Stimulated activated CD8-positive, alpha-beta memory T cell treated with anti-CD3 and anti-CD28 coated beads, Interleukin-4, amount 100 ng/mL, for 4 hours (primary cell): ENCODE measurements at regions not wholly inside any gene's neighbourhood (a gene's known extent, or its start where the extent isn't known, plus 50 kb on each side); places are given as distances from the start of the nearest gene placed in this dataset.

ENCODE experiments used
- DNase-seq, 2 donors: peaks; one replicate each; pipeline ENCODE4 v3.0.0-alpha.2; 2020; ENCODE audit warnings: low read depth in 2 of 2, low spot score in 1 of 2

DNA sequence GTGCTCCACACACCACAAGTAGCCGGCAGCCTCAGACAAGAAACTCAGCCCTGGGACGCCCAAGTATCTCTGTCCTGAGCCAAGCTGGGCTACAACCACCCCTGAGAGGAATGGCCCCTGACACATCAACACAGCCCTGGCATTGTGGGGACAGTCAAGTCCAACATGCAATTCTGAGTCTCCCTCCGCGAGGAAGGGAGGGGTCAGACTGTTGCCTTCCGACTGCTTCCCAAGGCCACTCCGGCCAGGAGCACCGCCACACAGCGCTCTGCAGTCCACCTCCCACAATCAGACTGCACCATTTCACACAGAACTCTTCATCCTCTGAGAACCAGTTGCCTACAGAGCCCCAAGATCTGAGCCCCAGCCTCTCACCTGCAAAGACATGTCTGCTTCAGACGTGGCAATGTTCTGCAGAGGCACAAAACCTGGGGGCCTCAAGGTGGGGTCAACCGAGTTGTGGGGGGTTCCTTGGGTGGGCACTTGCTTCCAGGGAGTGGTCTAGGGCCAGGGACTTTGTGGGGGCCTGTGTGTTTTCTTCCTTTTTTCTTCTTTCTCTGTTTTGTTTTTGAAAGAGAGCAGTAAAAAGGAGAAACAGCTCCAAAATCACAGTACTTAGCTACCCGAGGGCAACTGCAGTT lies 76.7 kb upstream of the SALL3 start:
- no peak for DNase-seq

DNA sequence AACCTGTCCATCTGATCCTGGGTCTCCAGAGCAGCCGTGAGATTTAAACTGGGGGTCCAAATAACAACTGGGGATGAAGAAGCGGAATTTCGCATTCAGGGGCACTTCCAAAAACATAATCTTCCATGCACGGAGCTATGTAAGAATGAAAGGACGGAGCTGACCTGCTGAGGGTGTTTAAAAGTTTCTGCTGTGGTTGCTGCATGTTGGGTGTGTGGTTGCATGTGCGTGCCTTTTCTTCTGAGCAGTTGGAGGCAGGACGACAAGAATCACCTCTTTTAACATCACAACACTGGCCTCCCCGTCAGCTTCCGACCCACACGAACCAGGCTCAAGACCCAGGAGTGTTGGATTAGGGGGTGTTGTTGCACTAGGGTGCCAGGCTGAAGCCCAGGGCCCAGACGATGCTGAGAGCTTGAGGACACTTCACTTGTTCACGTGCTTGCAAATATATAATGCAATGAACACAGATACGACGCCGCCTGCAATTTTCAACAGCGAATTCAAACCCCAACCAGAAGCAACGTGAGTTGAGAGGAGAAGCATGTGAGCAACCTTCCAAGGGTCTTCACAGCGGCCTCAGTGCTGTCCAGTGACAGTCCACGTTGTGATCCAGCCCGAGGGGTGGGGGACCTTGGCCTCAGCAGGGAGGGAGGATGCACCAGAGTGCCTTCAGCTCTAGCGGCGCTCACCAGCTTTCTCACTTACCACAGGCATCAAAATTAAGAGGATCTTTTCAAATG lies 76.0 kb upstream of the SALL3 start:
- no peak for DNase-seq

DNA sequence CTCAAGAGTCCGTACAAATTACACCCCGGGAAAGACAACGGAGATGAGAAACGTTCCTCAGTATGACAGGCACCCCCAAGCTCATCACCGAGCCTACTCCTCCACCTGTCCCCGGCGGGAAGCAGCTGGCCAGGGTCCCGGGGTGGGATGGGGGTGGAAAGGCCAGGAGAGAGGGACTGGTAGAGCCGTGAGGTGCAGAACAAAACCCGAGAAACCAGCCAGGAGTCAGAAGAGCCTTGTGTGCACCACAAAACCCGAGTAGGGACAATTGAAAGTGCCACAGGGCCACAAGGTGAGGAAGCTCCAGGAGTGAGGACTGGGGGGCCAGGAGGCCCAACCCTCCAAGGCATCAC lies 75.5 kb upstream of the SALL3 start:
- no peak for DNase-seq

DNA sequence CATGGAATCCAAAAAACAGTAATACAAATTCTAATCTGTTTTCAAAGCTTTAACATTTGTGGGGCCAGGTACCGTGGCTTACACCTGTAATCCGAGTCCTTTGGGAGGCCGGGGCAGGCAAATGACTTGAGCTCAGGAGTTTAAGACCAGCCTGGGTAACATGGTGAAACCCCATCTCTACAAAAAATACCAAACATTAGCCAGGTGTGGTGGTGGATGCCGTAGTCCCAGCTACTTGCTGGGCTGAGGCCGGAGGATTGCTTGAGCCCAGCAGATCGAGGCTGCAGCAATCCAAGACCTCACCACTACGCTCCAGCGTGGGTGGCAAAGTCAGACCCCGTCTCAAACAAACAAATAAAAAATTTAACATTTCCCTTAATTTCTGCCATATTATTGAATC lies 74.3 kb upstream of the SALL3 start:
- DNase-seq = no peak

- no peak for DNase-seq
Observed at GRCh38 chr18:78906066-78906465, 73.6 kb upstream of the SALL3 start.

DNA sequence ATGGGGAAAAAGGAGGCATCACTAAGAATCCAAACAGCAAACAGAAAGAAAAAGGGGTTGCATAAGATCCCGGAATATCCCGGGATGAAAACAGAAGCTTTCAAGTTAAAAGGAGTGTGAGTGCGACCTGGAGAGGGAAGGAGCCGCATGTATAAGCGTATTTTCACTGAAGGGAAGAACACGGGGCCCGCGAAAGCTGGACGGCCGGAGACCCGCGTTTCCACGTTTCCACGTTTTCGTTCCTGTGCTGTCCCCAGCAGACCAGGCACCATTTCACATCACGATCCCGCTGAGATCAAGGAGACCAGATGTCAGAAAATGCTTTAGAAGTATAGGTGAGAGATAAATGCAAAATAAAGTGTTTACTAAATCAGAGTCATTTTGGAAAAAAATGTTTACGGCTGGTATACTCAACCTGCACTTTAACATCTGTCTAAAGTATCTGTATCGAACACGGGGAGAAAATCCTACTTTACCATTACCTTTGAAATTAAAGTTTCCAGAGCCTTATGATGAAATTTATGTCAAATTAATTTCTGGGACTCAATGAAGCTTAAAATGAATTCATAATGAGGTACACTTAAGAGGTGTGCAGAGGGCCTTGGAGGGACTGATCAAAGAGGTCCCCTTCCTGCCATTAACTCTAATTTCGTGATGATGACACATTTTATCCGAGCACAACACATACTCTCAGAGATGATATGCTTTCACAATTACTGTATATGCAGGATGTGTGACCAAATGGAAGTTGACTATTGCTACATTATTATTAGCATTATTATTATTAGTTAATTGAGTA lies 71.0 kb upstream of the SALL3 start:
- DNase-seq = no peak

GRCh38 chr18:78911751-78912283 lies 67.8 kb upstream of the SALL3 start:
- DNase-seq = no peak

DNA sequence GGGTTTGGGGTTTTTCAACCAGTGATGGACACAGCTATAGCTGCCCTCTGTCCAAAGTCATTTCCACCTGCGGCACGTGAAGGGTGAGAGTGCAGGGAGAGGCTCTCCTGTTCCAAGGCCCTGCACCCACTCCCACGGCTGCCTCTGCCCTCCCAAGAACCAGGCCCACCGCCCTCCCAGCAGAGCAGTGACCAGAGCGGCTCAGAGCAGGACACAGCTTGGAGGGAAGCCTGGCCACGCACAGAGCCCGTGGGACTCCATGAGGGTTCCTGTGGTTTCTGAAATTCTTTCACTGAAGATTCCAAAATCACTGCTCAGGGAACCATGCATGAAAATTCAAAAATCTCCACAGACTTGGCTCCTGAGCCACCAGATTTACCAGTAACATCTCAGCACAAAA lies 67.3 kb upstream of the SALL3 start:
- no peak for DNase-seq

DNA sequence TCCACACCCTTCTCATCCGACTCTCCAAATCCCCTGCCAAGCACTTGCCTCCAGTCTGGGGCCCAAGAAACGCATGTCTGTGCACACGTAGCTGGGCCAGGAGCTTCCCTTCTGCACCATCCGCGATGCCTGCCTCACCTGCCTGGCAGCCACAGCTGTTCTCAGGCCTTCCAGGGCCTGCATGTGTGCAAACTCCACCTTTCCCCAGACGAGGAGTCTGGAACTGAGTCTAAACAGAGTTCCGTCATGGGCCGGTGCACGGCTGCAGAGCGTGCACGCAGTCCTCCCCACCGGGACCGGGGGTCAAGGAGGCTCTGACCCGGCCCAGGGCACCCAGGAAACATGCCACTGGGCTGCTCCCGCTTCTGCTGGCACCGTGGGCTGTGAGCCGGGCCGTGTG lies 66.8 kb upstream of the SALL3 start:
- DNase-seq = no peak

- no peak for DNase-seq
Observed at GRCh38 chr18:78913395-78913794, 66.2 kb upstream of the SALL3 start.

- DNase-seq = no peak
Observed at GRCh38 chr18:78913830-78914231, 65.8 kb upstream of the SALL3 start.

DNA sequence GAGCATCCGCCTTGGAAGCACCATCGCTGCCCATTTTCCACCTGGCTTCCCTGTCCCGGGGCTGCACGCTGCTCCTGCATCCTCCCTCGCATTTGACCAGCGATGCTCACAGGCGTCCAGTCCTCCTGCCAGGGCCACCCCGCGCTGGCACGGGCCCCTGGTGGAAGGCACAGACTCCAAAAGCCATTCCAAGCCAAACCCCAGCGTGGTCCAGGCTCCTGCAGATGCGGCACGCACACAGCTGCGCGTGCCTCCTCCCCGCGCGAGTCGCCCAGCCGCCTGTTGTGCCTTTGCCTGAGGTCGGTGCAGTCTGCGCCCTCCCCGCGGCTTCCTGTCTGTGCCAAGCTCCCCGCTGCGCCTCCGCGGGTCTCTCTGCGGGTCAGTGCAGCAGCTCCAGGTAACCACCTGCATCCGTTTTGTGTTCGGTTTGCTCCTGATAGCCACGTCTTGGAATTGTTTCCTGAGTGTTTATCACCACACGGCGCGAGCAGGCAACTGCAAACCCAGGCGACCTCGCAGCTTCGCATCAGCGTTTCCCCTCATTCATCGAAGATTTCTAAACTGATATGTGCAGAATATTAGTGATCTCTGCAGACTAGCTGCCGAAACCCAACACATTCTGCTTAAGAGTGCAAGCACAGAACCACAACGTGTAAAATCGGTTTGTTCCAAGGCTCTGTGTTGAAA lies 65.2 kb upstream of the SALL3 start:
- DNase-seq = no peak

- DNase-seq = no peak
Observed at GRCh38 chr18:78915446-78916008, 64.1 kb upstream of the SALL3 start.

- no peak for DNase-seq
Observed at GRCh38 chr18:78918707-78919106, 60.9 kb upstream of the SALL3 start.

GRCh38 chr18:78919956-78920355 lies 59.7 kb upstream of the SALL3 start:
- no peak for DNase-seq

- no peak for DNase-seq
Observed at GRCh38 chr18:78920456-78921138, 59.0 kb upstream of the SALL3 start.

DNA sequence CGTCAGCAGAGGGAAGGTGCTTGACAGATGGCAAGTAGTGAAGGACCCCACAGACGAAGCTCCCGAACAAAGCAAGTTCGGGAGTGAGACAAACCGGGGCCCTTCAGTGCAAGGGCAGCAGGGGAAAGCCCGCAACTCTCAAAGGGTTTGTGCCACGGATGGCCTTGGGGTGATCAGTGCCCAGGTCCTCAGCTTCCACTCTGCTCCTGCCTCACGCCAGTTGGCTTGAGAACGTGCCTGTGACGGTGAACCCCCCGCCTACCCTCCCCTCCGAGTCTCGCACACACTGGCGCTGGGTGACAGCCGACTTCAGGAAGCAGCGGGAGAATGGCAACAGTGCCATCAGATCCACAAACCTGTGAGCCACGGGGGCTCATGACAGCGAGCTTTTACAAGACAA lies 56.8 kb upstream of the SALL3 start:
- no peak for DNase-seq

DNA sequence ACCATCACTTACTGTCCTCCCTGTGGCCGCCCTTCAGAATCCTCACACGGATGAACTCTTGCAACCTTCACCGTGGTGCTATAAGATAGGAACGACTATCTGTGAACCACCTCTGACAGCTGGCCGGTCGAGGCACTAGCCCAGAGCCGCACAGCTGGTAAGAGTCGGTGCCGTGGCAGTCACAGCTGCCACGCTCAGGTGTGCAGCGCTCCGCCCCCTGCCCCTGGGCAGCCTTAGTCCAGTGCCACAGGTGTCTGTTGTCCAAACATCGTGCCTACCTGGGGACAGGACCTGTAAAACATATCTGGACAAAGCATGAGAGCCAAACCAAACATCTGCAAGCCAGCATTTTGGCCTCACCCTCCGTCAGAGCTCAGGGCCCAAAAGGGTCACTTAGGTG lies 55.3 kb upstream of the SALL3 start:
- no peak for DNase-seq

- DNase-seq = no peak
Observed at GRCh38 chr18:78924786-78925540, 54.7 kb upstream of the SALL3 start.
